COLO668 (cell line): ENCODE measurements at regions not wholly inside any gene's neighbourhood (a gene's known extent, or its start where the extent isn't known, plus 50 kb on each side); places are given as distances from the start of the nearest gene placed in this dataset.

Experiments
- DNase-seq: peaks from one replicate; lab custom pipeline; 2025; ENCODE audit not compliant: unreplicated experiment; lab: John Stamatoyannopoulos, UW

DNA sequence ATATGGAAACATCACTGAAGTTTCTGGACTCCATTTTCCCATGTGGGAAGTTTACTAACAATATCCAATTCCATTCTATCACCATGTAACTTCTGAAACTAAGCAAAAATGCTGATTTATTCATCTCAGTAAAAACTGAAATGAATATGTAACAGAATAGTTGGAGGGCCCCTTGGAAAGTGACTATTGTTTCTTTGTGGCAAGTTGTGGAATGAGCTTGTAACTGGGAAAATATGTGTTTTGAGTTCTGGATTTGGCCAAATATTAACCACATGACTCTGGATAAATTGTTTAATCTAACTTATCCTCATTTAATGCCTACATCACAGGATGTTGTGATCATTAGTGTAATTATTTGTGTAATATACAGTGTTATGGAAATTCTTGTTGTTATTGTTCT is 619.3 kb downstream of the TLE4 start:
- DNase-seq = no peak

GRCh38 chr9:80188579-80188978 is 616.8 kb downstream of the TLE4 start:
- no peak for DNase-seq

DNA sequence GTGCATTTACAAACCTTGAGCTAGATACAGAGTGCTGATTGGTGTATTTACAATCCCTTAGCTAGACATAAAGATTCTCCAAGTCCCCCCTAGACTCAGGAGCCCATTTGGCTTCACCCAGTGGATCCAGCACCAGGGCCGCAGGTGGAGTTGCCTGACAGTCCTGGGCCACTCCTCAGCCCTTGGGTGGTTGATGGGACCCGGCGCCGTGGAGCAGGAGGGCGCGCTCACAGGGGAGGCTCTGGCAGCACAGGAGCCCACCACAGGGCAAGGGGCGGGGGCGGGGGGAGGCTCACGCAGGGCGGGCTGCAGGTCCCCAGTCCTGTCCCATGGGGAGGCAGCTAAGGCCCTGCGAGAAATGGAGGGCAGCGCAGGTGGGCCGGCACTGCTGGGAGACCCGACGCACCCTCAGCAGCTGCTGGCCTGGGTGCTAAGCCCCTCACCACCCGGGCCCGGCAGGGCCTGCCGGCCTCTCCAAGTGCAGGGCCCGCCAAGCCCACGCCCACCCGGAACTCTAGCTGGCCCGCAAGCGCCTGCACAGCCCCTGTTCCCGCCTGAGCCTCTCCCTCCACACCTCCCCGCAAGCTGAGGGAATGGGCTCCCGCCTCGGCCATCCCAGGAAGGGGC is 613.5 kb downstream of the TLE4 start:
- no peak for DNase-seq

GRCh38 chr9:80177949-80178480 is 606.2 kb downstream of the TLE4 start:
- no peak for DNase-seq

DNA sequence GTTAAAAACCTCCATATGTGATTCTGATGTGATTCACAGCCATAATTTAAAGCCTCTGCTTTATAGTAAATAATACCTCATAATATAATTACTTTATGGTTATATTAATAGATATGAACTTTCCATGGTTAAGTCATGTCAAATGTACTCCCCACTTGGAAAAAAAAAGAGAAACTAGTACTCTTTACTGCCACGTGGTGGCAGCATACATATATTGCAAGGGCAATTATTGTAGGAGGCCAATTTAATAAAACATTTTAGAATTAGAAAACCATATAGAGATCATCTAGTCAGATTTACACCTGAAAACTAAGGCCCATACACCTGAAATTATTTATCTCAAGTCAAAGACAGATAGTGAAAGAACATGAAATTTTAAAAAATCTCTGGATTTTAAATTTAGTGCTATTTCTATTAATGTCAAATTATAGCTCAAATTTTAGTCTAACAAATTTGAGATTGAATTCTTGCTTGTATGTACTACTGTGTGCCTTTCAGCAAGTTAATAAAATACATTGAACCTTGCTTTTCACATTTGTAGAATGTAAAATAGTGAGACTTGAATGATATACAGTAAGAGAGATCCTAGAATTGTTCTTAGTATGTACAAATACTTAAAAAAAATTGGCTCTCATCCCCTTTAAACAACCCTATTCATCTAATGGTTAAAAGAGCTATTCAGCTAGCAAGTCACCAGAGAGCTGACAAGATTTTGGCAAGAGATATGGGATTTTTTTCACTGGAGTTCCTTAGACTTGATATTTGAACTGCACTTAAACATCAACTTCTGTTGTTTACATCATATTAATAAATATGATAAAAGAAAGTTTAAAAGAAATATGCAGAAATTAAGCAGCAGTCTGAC is 603.8 kb downstream of the TLE4 start:
- peak; percentile 23 for DNase-seq

- no peak for DNase-seq
These were observed 592.1 kb downstream of the TLE4 start for GRCh38 chr9:80163889-80164288.

- DNase-seq = no peak
These were observed 586.9 kb downstream of the TLE4 start for GRCh38 chr9:80158554-80159170.

- no peak for DNase-seq
These were observed 586.4 kb downstream of the TLE4 start for GRCh38 chr9:80158131-80158530.

- DNase-seq = no peak
These were observed 585.8 kb downstream of the TLE4 start for GRCh38 chr9:80157561-80157983.

DNA sequence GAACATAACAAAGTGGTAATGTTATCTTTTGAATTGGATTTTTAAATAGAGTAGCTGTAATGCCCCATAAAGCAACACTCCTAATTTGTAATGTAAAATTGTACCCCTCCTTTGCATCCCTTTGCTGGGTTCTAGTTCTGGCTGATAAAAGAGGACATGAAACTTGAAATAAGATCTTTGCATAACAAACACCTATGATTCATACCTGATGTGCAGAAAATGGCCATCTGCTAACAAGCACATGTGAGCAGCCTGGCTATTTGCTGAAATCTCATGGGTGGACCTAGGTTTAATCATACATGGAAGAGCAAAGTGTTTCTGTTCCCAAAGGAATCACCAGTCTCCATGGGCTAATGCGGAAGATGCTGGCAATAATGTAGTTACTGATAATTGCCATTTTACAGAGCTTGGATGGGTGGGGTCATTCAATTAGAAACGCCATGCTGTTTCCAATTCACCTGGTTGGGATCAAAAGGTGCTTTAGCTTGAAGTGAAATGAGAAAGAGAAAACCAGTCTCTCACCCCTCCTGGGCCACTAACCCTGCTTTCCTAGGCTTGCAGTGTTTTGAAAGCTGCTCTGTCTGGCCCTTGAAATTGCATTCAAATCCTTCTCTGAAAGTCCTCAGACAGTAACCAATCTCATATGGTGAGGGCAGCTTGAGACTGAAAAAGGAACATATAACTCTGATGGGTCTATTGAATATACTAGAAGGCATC is 585.1 kb downstream of the TLE4 start:
- DNase-seq = no peak

DNA sequence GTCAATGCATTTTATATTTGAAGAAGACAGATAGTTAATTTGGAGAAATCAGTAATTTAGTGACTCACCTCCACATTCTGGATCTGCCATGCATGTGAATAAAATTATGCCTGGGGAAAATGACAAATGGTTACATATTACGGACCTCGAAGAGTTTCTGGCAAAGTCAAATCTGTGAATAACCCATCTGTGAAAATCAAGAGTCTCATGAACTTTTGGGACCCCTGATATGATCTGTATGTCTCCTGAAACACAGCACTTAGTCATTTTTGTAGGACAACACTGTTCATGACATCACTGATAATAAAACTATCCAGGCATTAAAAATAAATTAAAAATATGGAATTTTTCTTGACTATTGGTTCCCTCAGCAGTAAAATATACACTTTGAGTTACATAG is 584.5 kb downstream of the TLE4 start:
- DNase-seq = no peak

DNA sequence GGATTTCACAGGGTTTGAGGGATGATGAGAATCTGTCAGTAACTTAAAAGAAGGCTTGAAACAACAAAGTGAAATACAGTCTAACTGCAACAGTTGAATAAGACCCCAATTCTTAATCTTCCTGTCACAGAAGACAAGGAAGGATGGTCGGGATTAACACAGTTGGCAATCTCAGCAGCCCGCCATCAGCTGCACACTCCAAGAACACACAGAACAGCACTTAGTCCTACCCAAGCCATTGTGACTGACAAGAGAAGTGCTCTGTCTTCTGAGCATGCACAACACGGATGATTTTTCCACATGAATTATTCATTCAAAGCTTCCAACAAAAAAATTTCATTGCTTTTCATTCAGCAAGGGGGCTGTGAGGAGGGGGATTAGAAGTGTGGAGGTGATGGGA is 576.1 kb downstream of the TLE4 start:
- no peak for DNase-seq

DNA sequence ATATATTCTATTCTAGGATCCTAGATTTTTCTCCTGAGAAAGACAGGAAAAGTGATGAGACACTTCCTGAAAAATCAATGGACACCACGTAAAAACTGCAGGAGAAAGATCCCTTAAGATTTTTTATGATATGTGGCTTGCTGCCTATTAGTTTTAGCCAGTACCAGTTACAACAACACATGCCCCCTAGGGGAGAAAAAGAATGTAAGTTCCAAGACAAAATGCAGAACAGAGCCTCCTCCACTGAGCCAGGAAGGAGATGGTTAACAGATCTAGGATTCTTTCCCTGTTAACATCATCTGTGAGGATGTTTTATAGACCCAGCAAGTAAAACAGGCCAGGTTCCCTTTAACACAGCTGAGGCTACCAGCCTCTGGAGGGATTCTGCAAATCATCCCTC is 574.7 kb downstream of the TLE4 start:
- no peak for DNase-seq

- DNase-seq = no peak
These were observed 573.1 kb downstream of the TLE4 start for GRCh38 chr9:80144856-80145255.

DNA sequence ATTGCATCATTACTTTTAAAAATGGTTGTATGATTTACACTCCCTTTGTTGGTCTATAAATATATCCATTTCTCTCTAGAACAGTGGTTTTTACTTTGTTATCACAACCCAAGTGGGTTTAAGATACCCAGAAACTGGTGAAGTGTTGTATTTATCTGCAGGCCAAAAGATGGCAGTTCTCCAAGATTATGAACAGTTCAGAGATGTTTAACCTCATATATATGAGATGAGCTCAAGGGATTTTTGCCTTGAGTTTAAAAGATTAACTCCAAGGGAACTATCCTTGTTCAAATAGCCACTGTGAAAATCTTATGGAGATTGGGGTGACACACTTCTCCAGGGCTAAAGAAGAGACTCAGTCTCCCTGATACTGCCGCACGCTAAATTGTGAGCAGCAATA is 572.6 kb downstream of the TLE4 start:
- no peak for DNase-seq

GRCh38 chr9:80143899-80144298 is 572.1 kb downstream of the TLE4 start:
- DNase-seq = no peak

DNA sequence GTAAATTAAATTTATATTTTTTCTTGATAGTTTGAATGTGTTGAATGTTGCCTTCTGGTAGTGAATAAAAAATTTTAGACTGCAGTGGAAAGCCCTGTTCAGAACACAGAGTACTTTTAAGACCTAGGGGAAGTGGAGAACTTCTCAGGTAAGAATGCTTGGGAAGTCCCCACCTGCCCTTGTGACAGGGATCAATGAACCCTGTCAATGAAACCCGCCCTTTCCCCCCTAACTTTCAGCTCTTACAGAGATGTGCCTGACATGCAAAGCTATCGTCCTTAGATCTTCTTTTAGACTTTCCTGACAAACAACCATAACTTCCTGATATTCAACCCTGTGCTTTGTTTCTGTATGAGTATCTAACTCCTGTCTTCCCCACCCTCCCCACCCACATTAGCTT is 562.7 kb downstream of the TLE4 start:
- DNase-seq = no peak

GRCh38 chr9:80131627-80132026 is 559.9 kb downstream of the TLE4 start:
- no peak for DNase-seq

- DNase-seq = no peak
These were observed 556.2 kb downstream of the TLE4 start for GRCh38 chr9:80127920-80128319.

DNA sequence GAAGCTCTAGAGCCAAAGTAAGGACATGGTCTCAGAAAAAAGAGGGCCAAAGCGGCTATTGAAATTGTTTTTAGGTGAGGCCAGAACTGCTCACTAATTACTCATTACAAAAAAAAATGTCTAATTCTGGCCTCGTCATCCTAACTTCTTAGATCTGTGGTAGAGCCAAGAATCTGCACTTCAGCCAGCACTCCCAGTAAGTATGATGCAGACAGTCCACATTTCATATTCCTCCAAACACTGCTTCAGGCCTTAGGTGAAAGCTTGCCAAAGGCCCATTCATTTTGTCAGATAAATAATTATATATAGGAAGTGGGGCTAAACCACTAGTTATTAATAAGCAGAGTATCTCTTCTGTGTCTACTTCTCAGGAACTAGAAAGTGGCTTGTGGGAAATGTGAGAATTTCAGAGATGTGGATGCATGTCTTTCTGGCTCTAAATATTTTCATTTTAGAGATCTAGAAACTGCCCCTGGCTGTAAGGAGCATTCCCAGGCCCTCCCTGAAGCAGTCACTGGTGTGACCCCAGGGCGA is 554.0 kb downstream of the TLE4 start:
- DNase-seq = no peak

DNA sequence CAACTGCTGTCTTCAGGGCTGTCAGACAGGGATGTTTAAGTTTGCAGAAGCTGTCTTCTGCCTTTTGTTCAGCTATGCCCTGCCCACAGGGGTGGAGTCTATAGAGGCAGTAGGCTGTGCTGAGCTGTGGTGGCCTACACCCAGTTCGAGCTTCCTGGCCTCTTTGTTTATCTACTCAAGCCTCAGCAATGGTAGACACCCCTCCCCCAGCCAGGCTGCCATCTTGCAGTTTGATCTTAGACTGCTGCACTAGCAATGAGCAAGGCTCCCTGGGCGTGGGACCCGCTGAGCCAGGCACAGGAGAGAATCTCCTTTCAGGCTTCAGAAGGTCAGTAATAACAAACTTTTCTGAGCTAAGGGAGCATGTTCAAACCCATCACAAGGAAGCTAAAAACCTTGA is 545.3 kb downstream of the TLE4 start:
- DNase-seq = no peak
